Parathyroid adenoma (tissue), 2 donors: ENCODE measurements at regions not wholly inside any gene's neighbourhood (a gene's known extent, or its start where the extent isn't known, plus 50 kb on each side); places are given as distances from the start of the nearest gene placed in this dataset.

Experiments used
- H2AFZ ChIP-seq: fragments of 300-600 bp; sonication (generic); one replicate; pipeline ENCODE4 v1.7.0; 2017; ENCODE audit warnings: antibody characterized with exemption, mild to moderate bottlenecking
- H3K27ac ChIP-seq: fragments of 300-600 bp; sonication (generic); one replicate; pipeline ENCODE4 v1.7.0; 2017
- H3K27me3 ChIP-seq: fragments of 300-600 bp; sonication (generic); one replicate; pipeline ENCODE4 v1.7.0; 2017; ENCODE audit warnings: low read length; ENCODE audit not compliant: control insufficient read depth, insufficient read depth
- H3K36me3 ChIP-seq: fragments of 300-600 bp; sonication (generic); one replicate; pipeline ENCODE4 v1.7.0; 2017; ENCODE audit warnings: low read length; ENCODE audit not compliant: control insufficient read depth, insufficient read depth
- H3K4me1 ChIP-seq: fragments of 300-600 bp; sonication (generic); one replicate; pipeline ENCODE4 v1.7.0; 2017; ENCODE audit warnings: control low read depth
- H3K4me2 ChIP-seq: fragments of 300-600 bp; sonication (generic); one replicate; pipeline ENCODE4 v1.7.0; 2017; ENCODE audit warnings: low read length
- H3K4me3 ChIP-seq: fragments of 300-600 bp; sonication (generic); one replicate; pipeline ENCODE4 v1.7.0; 2017; ENCODE audit warnings: low read depth, low read length
- H3K79me2 ChIP-seq: fragments of 300-600 bp; sonication (generic); one replicate; pipeline ENCODE4 v1.7.0; 2017; ENCODE audit warnings: control low read depth
- H3K9ac ChIP-seq: fragments of 300-600 bp; sonication (generic); one replicate; pipeline ENCODE4 v1.7.0; 2017; ENCODE audit warnings: mild to moderate bottlenecking
- H3K9me3 ChIP-seq: fragments of 300-600 bp; sonication (generic); one replicate; pipeline ENCODE4 v1.7.0; 2017; ENCODE audit warnings: low read length; ENCODE audit not compliant: control insufficient read depth
- CTCF ChIP-seq: fragments of 300-600 bp; sonication (generic); IDR thresholded peaks from one replicate; pipeline ENCODE4 v1.7.0; 2017; ENCODE audit warnings: antibody characterized with exemption, mild to moderate bottlenecking
- donor health status: primary hyperparathyroidism.

DNA sequence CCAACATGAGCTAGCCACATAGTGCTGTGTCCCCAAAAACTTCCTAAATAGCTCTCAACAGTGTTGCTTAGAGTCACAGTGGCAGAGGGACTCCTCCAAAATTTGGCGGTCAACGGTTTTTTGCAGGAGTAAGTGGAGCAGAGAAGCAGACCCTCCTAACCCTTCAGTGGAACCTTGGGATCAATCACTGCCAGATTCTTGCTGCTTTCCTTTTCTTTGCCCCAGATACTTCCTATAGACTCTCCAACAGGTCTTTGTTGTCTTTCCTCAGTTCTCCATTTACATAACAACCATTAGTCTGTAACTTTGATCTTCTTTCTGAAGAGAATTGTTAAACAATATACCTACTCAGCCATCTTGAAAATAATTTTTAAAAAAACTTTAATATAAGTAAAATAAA lies 556.1 kb downstream of the BRINP3 start:
- Histone ChIP-seq H2AFZ (no peak overlapping the region), H3K27me3 (no peaks in the 10 kb centered on the region)
- TF ChIP-seq CTCF = no peak

DNA sequence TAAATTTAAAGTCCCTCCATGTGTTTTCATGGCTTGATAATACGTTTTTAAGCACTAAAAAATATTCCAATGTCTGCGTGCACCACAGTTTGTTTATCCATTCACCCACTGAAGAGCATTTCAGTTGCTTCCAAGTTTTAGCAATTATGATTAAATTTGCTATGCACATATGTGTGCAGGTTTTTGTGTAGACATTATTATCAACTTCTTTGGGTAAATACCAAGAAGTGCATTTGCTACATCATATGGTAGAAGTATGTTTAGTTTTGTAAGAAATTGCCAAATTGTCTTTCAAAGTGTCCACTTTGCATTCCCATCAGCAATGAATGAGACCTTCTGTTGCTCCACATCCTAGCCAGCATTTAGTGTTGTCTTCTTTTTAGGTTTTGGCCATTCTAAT lies 550.0 kb downstream of the BRINP3 start:
- H3K4me1 ChIP-seq = no peaks in the 10 kb centered on the region
- no peaks in the 10 kb centered on the region for H3K27me3 ChIP-seq
- H3K79me2 ChIP-seq = no peaks in the 10 kb centered on the region
- no peaks in the 10 kb centered on the region for H3K36me3 ChIP-seq
- no peak overlapping the region for H3K4me2 ChIP-seq
- no peaks in the 10 kb centered on the region for H3K9me3 ChIP-seq
- H3K27ac ChIP-seq = no peak overlapping the region
- TF ChIP-seq CTCF = no peak
- H2AFZ ChIP-seq = no peak overlapping the region
- H3K9ac ChIP-seq = no peak overlapping the region
- no peak overlapping the region for H3K4me3 ChIP-seq

More for the DNA sequence above, 556.1 kb downstream of the BRINP3 start:
- Histone ChIP-seq H3K4me2 (no peak overlapping the region), H3K4me3 (no peak overlapping the region), H3K27ac (no peak overlapping the region), H3K4me1 (no peaks in the 10 kb centered on the region), H3K36me3 (no peaks in the 10 kb centered on the region), H3K79me2 (no peaks in the 10 kb centered on the region), H3K9ac (no peak overlapping the region), H3K9me3 (no peaks in the 10 kb centered on the region)

GRCh38 chr1:189929501-189930099 lies 548.1 kb downstream of the BRINP3 start:
- Histone ChIP-seq H3K9ac (no peak overlapping the region), H3K27ac (no peak overlapping the region), H3K4me1 (no peaks in the 10 kb centered on the region), H3K36me3 (no peaks in the 10 kb centered on the region), H3K27me3 (no peaks in the 10 kb centered on the region), H3K4me3 (no peak overlapping the region), H3K9me3 (no peaks in the 10 kb centered on the region), H3K79me2 (no peaks in the 10 kb centered on the region), H2AFZ (no peak overlapping the region), H3K4me2 (no peak overlapping the region)
- TF ChIP-seq CTCF = no peak

GRCh38 chr1:189936861-189937260 lies 540.8 kb downstream of the BRINP3 start:
- H3K27ac ChIP-seq = no peak overlapping the region
- no peak overlapping the region for H2AFZ ChIP-seq
- no peak overlapping the region for H3K9ac ChIP-seq
- H3K4me1 ChIP-seq = no peaks in the 10 kb centered on the region
- no peaks in the 10 kb centered on the region for H3K27me3 ChIP-seq
- no peak overlapping the region for H3K4me3 ChIP-seq
- H3K79me2 ChIP-seq = no peaks in the 10 kb centered on the region
- no peak overlapping the region for H3K4me2 ChIP-seq
- TF ChIP-seq CTCF = no peak
- H3K9me3 ChIP-seq = no peaks in the 10 kb centered on the region
- no peaks in the 10 kb centered on the region for H3K36me3 ChIP-seq

DNA sequence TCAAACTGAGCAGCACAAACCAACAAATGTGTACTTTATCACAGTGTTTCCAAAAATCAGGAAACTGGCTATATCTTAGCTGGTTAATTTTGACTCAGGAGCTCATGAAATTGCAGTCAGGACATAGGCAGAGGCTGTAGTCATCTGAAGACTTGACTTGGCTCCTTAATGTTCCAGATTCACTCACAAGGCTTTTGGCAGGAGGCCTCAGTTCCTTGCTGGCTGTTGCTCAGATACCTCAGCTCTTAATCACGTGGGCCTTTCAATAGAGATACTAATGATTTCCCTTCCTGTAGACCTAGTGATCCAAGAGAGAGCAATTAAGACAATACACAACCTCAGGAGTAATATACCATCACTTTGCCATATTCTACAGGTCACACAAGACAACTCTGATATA lies 537.7 kb downstream of the BRINP3 start:
- Histone ChIP-seq H3K9ac (no peak overlapping the region), H3K4me1 (no peaks in the 10 kb centered on the region), H3K27me3 (no peaks in the 10 kb centered on the region), H3K4me3 (no peak overlapping the region), H3K27ac (no peak overlapping the region), H3K79me2 (no peaks in the 10 kb centered on the region), H3K4me2 (no peak overlapping the region), H3K36me3 (no peaks in the 10 kb centered on the region), H3K9me3 (no peaks in the 10 kb centered on the region), H2AFZ (no peak overlapping the region)
- TF ChIP-seq CTCF = no peak
